Activated CD4-positive, alpha-beta memory T cell treated with anti-CD3 and anti-CD28 coated beads, Interleukin-2, amount 10 ng/mL, durations not matched to agents 7 days and 5 days (primary cell): ENCODE measurements at regions not wholly inside any gene's neighbourhood (a gene's known extent, or its start where the extent isn't known, plus 50 kb on each side); places are given as distances from the start of the nearest gene placed in this dataset.
"Not testable (repeated sequence)": the region's sequence is repeated elsewhere in the genome, so short reads cannot be mapped to it uniquely, and the experiment has no call there.

ENCODE experiments used
- CTCF ChIA-PET: fragments of 350-600 bp; sonication (Branson Sonifier 250); formaldehyde crosslinking; loops from one replicate; lab custom pipeline; 2021; ENCODE audit warnings: antibody characterized with exemption, inconsistent platforms; lab: Charles Lee
- POLR2A ChIA-PET: fragments of 350-600 bp; sonication (Branson Sonifier 250); formaldehyde crosslinking; loops from one replicate; lab custom pipeline; 2021; ENCODE audit warnings: antibody characterized with exemption; lab: Charles Lee
- DNase-seq: peaks from one replicate; pipeline ENCODE4 v3.0.0-alpha.2; 2020
- H3K27ac Mint-ChIP-seq: one replicate; pipeline ENCODE4 v1.8.0; 2021; ENCODE audit warnings: mild to moderate bottlenecking, mixed read lengths
- H3K27me3 Mint-ChIP-seq: one replicate; pipeline ENCODE4 v1.8.0; 2021; ENCODE audit warnings: mixed read lengths
- H3K36me3 Mint-ChIP-seq: one replicate; pipeline ENCODE4 v1.8.0; 2021; ENCODE audit warnings: low read depth, mixed read lengths
- H3K4me1 Mint-ChIP-seq: one replicate; pipeline ENCODE4 v1.8.0; 2021; ENCODE audit warnings: mixed read lengths
- H3K4me3 Mint-ChIP-seq: one replicate; pipeline ENCODE4 v1.8.0; 2021; ENCODE audit warnings: mild to moderate bottlenecking, mixed read lengths
- H3K9me3 Mint-ChIP-seq: one replicate; pipeline ENCODE4 v1.8.0; 2021; ENCODE audit warnings: mixed read lengths

DNA sequence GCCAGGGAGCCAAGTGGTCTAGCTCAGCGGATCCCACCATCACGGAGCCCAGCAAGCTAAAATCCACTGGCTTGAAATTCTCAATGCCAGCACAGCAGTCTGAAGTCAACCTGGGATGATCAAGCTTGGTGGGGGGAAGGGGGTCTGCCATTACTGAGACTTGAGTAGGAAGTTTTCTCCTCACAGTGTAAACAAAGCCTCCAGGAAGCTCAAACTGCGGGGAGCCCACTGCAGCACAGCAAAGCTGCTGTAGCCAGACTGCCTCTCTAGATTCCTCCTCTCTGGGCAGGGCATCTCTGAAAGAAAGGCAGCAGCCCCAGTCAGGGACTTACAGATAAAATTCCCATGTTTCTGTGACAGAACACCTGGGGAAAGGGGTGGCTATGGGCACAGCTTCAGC, 98.8 kb upstream of the TRPC5 start:
- H3K9me3 Mint-ChIP-seq, DNase-seq, H3K27me3 Mint-ChIP-seq, H3K4me3 Mint-ChIP-seq, H3K27ac Mint-ChIP-seq, H3K4me1 Mint-ChIP-seq, H3K36me3 Mint-ChIP-seq, POLR2A ChIA-PET, CTCF ChIA-PET: not testable (repeated sequence)

DNA sequence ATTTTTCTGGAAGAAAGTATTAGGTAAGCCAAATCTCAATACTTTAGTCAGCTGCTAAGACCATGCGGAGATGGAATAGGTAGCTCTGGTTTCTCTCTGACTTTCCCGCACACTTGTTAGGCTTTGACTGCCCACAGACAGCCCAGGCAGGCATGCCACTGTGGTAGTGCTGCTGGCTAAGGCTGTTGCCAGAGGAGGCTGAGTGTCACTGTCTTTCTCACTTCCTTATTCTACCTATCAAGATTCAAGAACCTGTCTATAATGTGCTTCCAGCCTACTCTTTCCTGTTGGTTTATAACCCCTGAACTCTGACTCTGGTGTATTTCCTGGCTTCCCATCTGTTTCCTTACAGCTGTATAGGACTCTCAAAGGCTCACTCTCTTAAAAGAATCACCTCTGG, 81.8 kb upstream of the TRPC5 start:
- H3K36me3 Mint-ChIP-seq, result no peaks in the 10 kb centered on the region
- CTCF ChIA-PET, result no interaction called here
- POLR2A ChIA-PET, result no interaction called here
- no peak for DNase-seq
- H3K9me3 Mint-ChIP-seq, result no peaks in the 10 kb centered on the region
- H3K27ac Mint-ChIP-seq, result no peak overlapping the region
- H3K4me3 Mint-ChIP-seq, result no peak overlapping the region
- H3K27me3 Mint-ChIP-seq, result no peaks in the 10 kb centered on the region
- no peaks in the 10 kb centered on the region for H3K4me1 Mint-ChIP-seq

GRCh38 chrX:112163906-112164305, 81.3 kb upstream of the TRPC5 start:
- H3K36me3 Mint-ChIP-seq, result no peaks in the 10 kb centered on the region
- H3K27ac Mint-ChIP-seq, result no peak overlapping the region
- no peak overlapping the region for H3K4me3 Mint-ChIP-seq
- no peak for DNase-seq
- ChIA-PET CTCF (no interaction called here), POLR2A (no interaction called here)
- no peaks in the 10 kb centered on the region for H3K4me1 Mint-ChIP-seq
- H3K27me3 Mint-ChIP-seq, result no peaks in the 10 kb centered on the region
- no peaks in the 10 kb centered on the region for H3K9me3 Mint-ChIP-seq

DNA sequence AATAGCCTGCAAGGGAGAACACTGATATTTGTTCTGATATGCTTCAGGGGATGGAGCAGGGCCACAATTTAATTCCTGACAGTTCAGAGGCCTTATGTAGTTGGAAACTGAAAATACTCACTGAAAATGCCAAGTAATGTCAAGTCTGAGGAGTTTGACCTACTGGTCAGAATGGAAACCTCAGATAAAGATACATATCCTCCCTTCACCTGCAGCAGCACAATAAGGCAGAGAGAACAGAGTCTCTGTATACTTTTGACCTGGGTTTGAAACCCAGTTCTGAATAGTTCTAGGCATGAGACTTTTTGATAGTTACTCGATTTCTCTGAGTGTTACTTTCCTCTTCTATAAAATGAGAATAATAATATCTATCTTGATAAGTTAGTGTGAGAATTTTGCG, 65.8 kb upstream of the TRPC5 start:
- POLR2A ChIA-PET, result no interaction called here
- no peaks in the 10 kb centered on the region for H3K4me1 Mint-ChIP-seq
- no peak overlapping the region for H3K27ac Mint-ChIP-seq

GRCh38 chrX:112147206-112147605, 64.6 kb upstream of the TRPC5 start:
- ChIA-PET CTCF (no interaction called here), POLR2A (no interaction called here)
- no peaks in the 10 kb centered on the region for H3K4me1 Mint-ChIP-seq
- H3K27ac Mint-ChIP-seq, result no peak overlapping the region
- H3K27me3 Mint-ChIP-seq, result no peaks in the 10 kb centered on the region
- no peak for DNase-seq
- no peak overlapping the region for H3K4me3 Mint-ChIP-seq
- H3K9me3 Mint-ChIP-seq, result no peaks in the 10 kb centered on the region
- H3K36me3 Mint-ChIP-seq, result no peaks in the 10 kb centered on the region

More for the DNA sequence above, 65.8 kb upstream of the TRPC5 start:
- no peaks in the 10 kb centered on the region for H3K9me3 Mint-ChIP-seq
- H3K27me3 Mint-ChIP-seq, result no peaks in the 10 kb centered on the region
- no peak overlapping the region for H3K4me3 Mint-ChIP-seq
- CTCF ChIA-PET, result no interaction called here
- no peaks in the 10 kb centered on the region for H3K36me3 Mint-ChIP-seq
- DNase-seq, result no peak

DNA sequence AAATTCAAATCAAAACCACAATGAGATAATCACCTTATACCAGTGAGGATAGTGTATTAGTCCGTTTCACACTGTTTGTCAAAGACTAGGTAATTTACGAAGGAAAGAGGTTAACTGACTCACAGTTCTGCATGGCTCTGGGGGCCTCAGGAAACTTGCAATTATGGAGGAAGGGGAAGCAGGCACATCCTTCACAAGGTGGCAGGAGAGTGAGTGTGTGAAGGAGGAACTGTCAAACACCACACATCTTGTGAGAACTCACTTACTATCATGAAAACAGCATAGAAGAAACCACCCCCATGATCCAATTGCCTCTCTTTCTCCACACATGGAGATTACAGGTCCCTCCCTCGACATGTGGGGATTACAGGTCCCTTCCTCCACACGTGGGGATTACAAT, 54.7 kb upstream of the TRPC5 start:
- no peak overlapping the region for H3K4me3 Mint-ChIP-seq

More for the DNA sequence above, 54.7 kb upstream of the TRPC5 start:
- DNase-seq, result no peak
- ChIA-PET CTCF (no interaction called here), POLR2A (no interaction called here)
- no peak overlapping the region for H3K27ac Mint-ChIP-seq
- no peaks in the 10 kb centered on the region for H3K36me3 Mint-ChIP-seq
- no peaks in the 10 kb centered on the region for H3K27me3 Mint-ChIP-seq
- H3K4me1 Mint-ChIP-seq, result no peaks in the 10 kb centered on the region
- H3K9me3 Mint-ChIP-seq, result no peaks in the 10 kb centered on the region
